ENCODE measurements at regions not wholly inside any gene's neighbourhood (a gene's known extent, or its start where the extent isn't known, plus 50 kb on each side); places are given as distances from the start of the nearest gene placed in this dataset.

GRCh38 chr13:107830804-107831203 is 384.5 kb downstream of the LIG4 start:
- Mint-ChIP-seq H3K27ac (no peak overlapping the region), H3K27me3 (ENCODE audit: low read depth in 2 of 2) (no peaks in the 10 kb centered on the region)
- ATAC-seq, result no peak

GRCh38 chr13:107827840-107828549 is 387.3 kb downstream of the LIG4 start:
- no peak overlapping the region for H3K4me3 Mint-ChIP-seq
- H3K4me1 ChIP-seq (ENCODE audit: control insufficient read depth, insufficient read depth, low read length), result no peaks in the 10 kb centered on the region
- H3K4me3 ChIP-seq (ENCODE audit: low read length), result no peak overlapping the region
- TF ChIP-seq CTCF (IDR thresholded peaks at IDR 0.05), result no peak
- no peaks in the 10 kb centered on the region for H3K9me3 ChIP-seq (ENCODE audit: control insufficient read depth, insufficient read depth, low read length)
- no peaks in the 10 kb centered on the region for H3K27me3 Mint-ChIP-seq (ENCODE audit: low read depth in 2 of 2)
- H3K27ac Mint-ChIP-seq, result no peak overlapping the region
- no peaks in the 10 kb centered on the region for H3K36me3 ChIP-seq (ENCODE audit: control insufficient read depth, insufficient read depth, low read length)
- ATAC-seq (no peak), DNase-seq (no peak)
- H3K36me3 Mint-ChIP-seq, result no peaks in the 10 kb centered on the region
- WGBS (ENCODE audit: insufficient coverage), result 87% methylated on average over 11 of the region's 11 CpGs
- intact Hi-C loops (cut with micrococcal nuclease), result no loop called here
- H3K4me1 Mint-ChIP-seq, result no peaks in the 10 kb centered on the region
- peaks cover 17% of the 10 kb centered on the region in 2 donors for H3K9me3 Mint-ChIP-seq
- H3K27me3 ChIP-seq (ENCODE audit: control insufficient read depth, insufficient read depth, low read length), result no peaks in the 10 kb centered on the region
- no peak overlapping the region for H3K27ac ChIP-seq (ENCODE audit: low read length)

More at GRCh38 chr13:107830804-107831203, 384.5 kb downstream of the LIG4 start:
- TF ChIP-seq CTCF (IDR thresholded peaks at IDR 0.05), result no peak
- no peak overlapping the region for H3K4me3 ChIP-seq (ENCODE audit: low read length)
- Mint-ChIP-seq H3K4me3 (no peak overlapping the region), H3K9me3 (peaks cover 15 to 18% of the 10 kb centered on the region in 2 donors), H3K4me1 (no peaks in the 10 kb centered on the region), H3K36me3 (no peaks in the 10 kb centered on the region)
- H3K9me3 ChIP-seq (ENCODE audit: control insufficient read depth, insufficient read depth, low read length), result no peaks in the 10 kb centered on the region
- H3K36me3 ChIP-seq (ENCODE audit: control insufficient read depth, insufficient read depth, low read length), result no peaks in the 10 kb centered on the region
- no peaks in the 10 kb centered on the region for H3K4me1 ChIP-seq (ENCODE audit: control insufficient read depth, insufficient read depth, low read length)
- 87% methylated on average over 3 of the region's 3 CpGs for WGBS (ENCODE audit: insufficient coverage)
- no peaks in the 10 kb centered on the region for H3K27me3 ChIP-seq (ENCODE audit: control insufficient read depth, insufficient read depth, low read length)
- no peak overlapping the region for H3K27ac ChIP-seq (ENCODE audit: low read length)
- intact Hi-C loops (cut with micrococcal nuclease), result no loop called here
- no peak for DNase-seq

DNA sequence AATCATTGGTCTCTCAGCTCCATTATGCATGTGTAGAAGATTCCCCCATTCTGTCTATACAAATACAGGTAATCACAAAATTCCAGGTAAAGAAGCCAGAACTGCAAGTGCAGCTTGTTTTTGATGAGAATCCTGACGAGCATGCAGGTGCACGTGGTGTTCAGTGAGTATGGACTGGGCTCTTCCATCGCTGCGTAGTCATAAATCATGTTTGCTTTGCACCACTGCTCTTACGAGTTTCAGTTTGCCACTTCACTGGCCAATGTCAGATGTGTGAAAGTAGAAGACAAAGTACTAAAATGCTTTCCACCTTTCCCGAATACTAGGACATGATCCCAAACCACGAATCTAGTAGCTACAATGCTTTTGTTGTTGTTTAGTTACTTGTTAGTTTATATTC is 390.7 kb downstream of the LIG4 start:
- H3K36me3 Mint-ChIP-seq, result no peaks in the 10 kb centered on the region
- H3K27ac Mint-ChIP-seq, result no peak overlapping the region
- Histone ChIP-seq H3K4me1 (ENCODE audit: control insufficient read depth, insufficient read depth, low read length) (no peaks in the 10 kb centered on the region), H3K27ac (ENCODE audit: low read length) (no peak overlapping the region), H3K9me3 (ENCODE audit: control insufficient read depth, insufficient read depth, low read length) (no peaks in the 10 kb centered on the region), H3K27me3 (ENCODE audit: control insufficient read depth, insufficient read depth, low read length) (no peaks in the 10 kb centered on the region), H3K4me3 (ENCODE audit: low read length) (no peak overlapping the region), H3K36me3 (ENCODE audit: control insufficient read depth, insufficient read depth, low read length) (no peaks in the 10 kb centered on the region)
- intact Hi-C loops (cut with micrococcal nuclease), result no loop called here
- no peak for DNase-seq
- 82% methylated on average over 5 of the region's 7 CpGs for WGBS (ENCODE audit: insufficient coverage)
- no peaks in the 10 kb centered on the region for H3K4me1 Mint-ChIP-seq
- no peak overlapping the region for H3K4me3 Mint-ChIP-seq
- H3K27me3 Mint-ChIP-seq (ENCODE audit: low read depth in 2 of 2), result no peaks in the 10 kb centered on the region
- TF ChIP-seq CTCF (IDR thresholded peaks at IDR 0.05), result no peak
- peaks cover 4 to 8% of the 10 kb centered on the region in 2 donors for H3K9me3 Mint-ChIP-seq
- ATAC-seq, result no peak

DNA sequence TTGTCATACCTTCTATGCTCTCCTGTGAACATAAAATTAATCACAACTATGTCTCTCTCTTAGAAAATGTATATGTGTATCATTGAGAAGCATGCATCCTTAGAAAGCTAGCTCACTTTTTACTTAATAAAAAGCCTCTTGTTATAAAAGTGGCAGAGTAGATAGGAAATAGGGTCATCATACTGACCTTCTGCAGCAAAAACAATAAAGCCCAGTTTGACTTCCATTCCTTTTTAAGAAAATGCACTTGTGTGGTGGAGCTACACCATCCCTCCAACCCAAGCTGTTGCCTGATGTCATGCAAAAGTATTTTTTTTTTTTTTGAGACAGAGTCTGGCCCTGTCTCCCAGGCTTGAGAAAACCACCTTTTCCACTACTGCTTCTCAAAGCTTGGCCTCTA is 393.3 kb downstream of the LIG4 start:
- Histone ChIP-seq H3K4me3 (ENCODE audit: low read length) (no peak overlapping the region), H3K27ac (ENCODE audit: low read length) (no peak overlapping the region), H3K27me3 (ENCODE audit: control insufficient read depth, insufficient read depth, low read length) (no peaks in the 10 kb centered on the region), H3K4me1 (ENCODE audit: control insufficient read depth, insufficient read depth, low read length) (no peaks in the 10 kb centered on the region), H3K36me3 (ENCODE audit: control insufficient read depth, insufficient read depth, low read length) (no peaks in the 10 kb centered on the region), H3K9me3 (ENCODE audit: control insufficient read depth, insufficient read depth, low read length) (peaks cover 3% of the 10 kb centered on the region)
- no peaks in the 10 kb centered on the region for H3K36me3 Mint-ChIP-seq
- no peak overlapping the region for H3K27ac Mint-ChIP-seq
- ATAC-seq, result no peak
- DNase-seq, result no peak
- no peak for TF ChIP-seq CTCF (IDR thresholded peaks at IDR 0.05)
- H3K4me3 Mint-ChIP-seq, result no peak overlapping the region
- intact Hi-C loops (cut with micrococcal nuclease), result no loop called here
- H3K4me1 Mint-ChIP-seq, result no peaks in the 10 kb centered on the region
- H3K9me3 Mint-ChIP-seq, result peaks cover 9 to 11% of the 10 kb centered on the region in 2 donors
- H3K27me3 Mint-ChIP-seq (ENCODE audit: low read depth in 2 of 2), result no peaks in the 10 kb centered on the region

All from natural killer cell (primary cell).